HUES6 (cell line): ENCODE measurements at regions not wholly inside any gene's neighbourhood (a gene's known extent, or its start where the extent isn't known, plus 50 kb on each side); places are given as distances from the start of the nearest gene placed in this dataset.

Experiments used
- H3K27ac ChIP-seq: 2 replicates; pipeline ENCODE4 v1.7.0; 2013; ENCODE audit warnings: low read depth, mild to moderate bottlenecking, low read length, inconsistent platforms
- H3K27me3 ChIP-seq: 2 replicates; pipeline ENCODE4 v1.6.1; 2013; ENCODE audit warnings: low read length; ENCODE audit not compliant: control insufficient read depth, insufficient read depth
- H3K36me3 ChIP-seq: 2 replicates; pipeline ENCODE4 v1.6.1; 2013; ENCODE audit warnings: low read length; ENCODE audit not compliant: control insufficient read depth, insufficient read depth
- H3K4me1 ChIP-seq: 2 replicates; pipeline ENCODE4 v1.6.1; 2013; ENCODE audit warnings: low read length; ENCODE audit not compliant: control insufficient read depth, insufficient read depth
- H3K4me3 ChIP-seq: 2 replicates; pipeline ENCODE4 v1.5.1; 2013; ENCODE audit warnings: low read depth, low read length
- H3K9ac ChIP-seq: one replicate; pipeline ENCODE4 v1.6.1; 2013; ENCODE audit warnings: mild to moderate bottlenecking, low read length
- H3K9me3 ChIP-seq: 2 replicates; pipeline ENCODE4 v1.6.1; 2013; ENCODE audit warnings: low read depth, low read length; ENCODE audit not compliant: control insufficient read depth, insufficient read depth

DNA sequence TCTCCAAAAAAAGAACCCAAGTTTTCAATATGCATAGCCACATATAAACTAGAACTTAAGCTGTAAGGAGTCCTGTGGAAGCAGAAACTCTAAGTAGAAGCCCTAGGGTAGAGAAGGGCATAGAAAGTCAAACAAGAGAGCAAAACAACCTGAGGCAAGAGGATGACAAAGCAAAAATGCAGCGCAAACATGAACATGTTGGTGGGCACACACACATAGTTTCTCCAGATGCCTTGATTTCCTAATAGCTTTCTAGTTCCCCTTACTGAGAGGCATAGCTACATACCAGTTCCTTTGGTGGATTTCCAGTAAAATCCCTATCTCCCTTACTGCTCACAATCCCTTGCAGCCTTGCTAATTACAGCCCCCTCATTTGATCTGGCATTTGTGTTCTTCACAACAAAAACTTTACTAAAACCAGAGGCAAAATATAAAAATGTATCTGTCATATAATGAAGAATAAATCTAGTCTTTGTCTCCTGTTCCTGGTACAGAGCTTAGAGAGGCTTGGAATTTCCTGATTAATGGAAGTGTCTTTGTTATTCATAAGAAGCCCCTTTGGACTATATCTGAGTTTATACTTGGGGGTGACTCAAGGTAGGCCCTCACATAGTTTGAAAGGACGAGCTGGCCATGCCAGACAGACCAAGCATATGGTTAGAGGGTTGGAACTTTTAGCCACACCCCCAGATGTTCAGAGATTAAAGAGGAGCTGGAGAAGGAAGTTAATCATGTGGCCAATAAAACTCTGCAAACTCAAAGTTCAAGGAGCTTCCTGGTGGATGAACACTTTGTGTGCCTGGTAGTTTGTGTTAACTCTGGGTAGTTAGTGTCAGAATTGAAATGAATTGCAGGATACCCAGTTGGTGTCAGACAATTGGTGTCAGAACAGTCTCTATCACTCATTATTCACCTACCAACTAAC lies 52.7 kb upstream of the ZCCHC13 start:
- Histone ChIP-seq H3K27me3 (no peaks in the 10 kb centered on the region; the same call in 1 of the 2 replicates), H3K4me3 (no peak overlapping the region), H3K9ac (peak overlapping the region; percentile 58), H3K27ac (peak overlapping the region; percentile 84), H3K4me1 (peaks cover 63% of the 10 kb centered on the region), H3K9me3 (no peaks in the 10 kb centered on the region), H3K36me3 (peaks cover 41% of the 10 kb centered on the region)

DNA sequence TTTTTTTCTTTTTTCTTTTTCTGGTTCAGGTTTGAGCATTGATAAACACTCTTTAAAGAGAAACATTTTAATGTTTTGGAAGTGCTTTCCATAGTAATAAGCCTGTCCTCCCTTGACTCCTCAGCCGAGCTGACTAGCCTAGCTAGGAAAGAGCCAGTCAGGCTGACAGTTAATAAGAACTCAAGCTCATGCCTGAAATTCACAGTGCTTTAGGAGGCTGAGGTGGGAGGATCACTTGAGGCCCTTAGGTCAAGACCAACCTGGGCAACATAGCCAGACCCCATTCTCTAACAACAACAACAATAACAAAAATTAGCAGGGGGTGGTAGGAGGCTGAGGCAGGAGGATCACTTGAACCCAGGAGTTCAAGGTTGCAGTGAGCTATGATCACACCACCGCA lies 53.4 kb upstream of the ZCCHC13 start:
- Histone ChIP-seq H3K36me3 (peaks cover 38% of the 10 kb centered on the region), H3K4me3 (no peak overlapping the region), H3K27me3 (no peaks in the 10 kb centered on the region; the same call in 1 of the 2 replicates), H3K4me1 (peaks cover 57% of the 10 kb centered on the region), H3K9me3 (no peaks in the 10 kb centered on the region), H3K9ac (peak overlapping the region; percentile 58), H3K27ac (peak overlapping the region; percentile 84; the same call in 1 of the 2 replicates)

DNA sequence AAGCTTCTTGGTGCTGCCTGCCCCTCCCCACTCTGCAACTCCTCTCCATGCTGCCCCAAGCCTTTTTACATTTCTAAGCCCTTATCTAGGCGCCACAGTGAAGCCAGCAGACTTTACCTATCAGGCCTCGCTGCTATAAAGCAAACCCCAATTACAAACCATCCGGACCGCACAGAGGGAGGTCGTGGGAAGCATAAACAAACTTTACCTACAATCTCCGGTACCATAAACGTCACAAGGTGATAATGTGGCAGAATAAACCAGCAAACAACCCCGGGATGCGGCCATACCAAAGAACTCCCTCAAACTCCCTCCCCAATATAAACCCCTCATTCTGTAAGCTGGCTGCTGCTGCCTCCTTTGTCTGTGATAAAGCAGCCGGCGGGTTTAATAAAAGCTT lies 54.0 kb upstream of the ZCCHC13 start:
- no peaks in the 10 kb centered on the region; the same call in 1 of the 2 replicates for H3K27me3 ChIP-seq
- H3K27ac ChIP-seq = peak overlapping the region; percentile 84; the same call in 1 of the 2 replicates
- peaks cover 55% of the 10 kb centered on the region for H3K4me1 ChIP-seq
- no peaks in the 10 kb centered on the region for H3K9me3 ChIP-seq
- H3K4me3 ChIP-seq = peak overlapping the region; percentile 34; the same call in 1 of the 2 replicates
- H3K36me3 ChIP-seq = peaks cover 41% of the 10 kb centered on the region
- H3K9ac ChIP-seq = peak overlapping the region; percentile 18

DNA sequence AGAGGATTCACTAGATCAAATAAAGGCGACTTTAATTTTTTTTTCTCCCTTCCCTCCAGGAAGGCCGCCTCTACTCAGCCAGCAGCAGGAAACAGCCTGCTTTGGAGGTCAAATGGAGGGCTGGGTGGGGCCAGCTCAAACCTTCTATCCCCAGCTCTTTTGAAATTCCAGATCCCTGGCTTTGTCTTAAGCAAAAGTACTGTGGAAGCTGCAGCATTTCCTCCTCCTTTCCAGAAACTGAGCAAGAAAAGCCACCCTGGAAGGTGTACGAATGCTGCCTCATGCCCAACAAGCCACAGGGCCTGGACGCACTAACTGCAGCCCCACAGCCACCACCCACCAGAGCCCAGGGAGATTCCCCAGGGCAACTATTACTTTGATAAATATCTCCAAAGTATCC lies 55.1 kb upstream of the ZCCHC13 start:
- no peak overlapping the region for H3K4me3 ChIP-seq
- H3K9ac ChIP-seq = peak overlapping the region; percentile 57
- H3K27ac ChIP-seq = peak overlapping the region; percentile 78
- H3K27me3 ChIP-seq = no peaks in the 10 kb centered on the region; the same call in 1 of the 2 replicates
- H3K36me3 ChIP-seq = peaks cover 36% of the 10 kb centered on the region
- peaks cover 44% of the 10 kb centered on the region for H3K4me1 ChIP-seq
- no peaks in the 10 kb centered on the region for H3K9me3 ChIP-seq

DNA sequence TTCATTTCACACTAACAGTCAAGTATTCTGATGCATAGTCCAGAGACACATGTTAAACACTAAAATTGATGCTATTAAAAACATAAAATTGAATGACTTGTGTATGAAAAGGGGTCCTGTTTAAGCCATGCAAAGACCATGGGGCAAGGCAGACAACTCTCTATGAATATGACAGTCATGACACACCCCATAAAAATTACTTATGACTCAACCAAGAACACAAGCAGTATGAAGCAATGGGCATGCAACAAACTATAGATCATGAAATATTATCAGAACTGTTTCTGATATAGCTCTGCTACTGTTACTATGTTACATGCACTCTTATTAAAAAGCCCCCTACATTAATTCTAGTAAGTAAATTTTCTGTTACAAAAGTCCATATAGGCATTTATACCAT lies 57.5 kb upstream of the ZCCHC13 start:
- peaks cover 25% of the 10 kb centered on the region for H3K4me1 ChIP-seq
- H3K4me3 ChIP-seq = no peak overlapping the region
- H3K36me3 ChIP-seq = peaks cover 41% of the 10 kb centered on the region
- H3K27ac ChIP-seq = no peak overlapping the region
- H3K27me3 ChIP-seq = no peaks in the 10 kb centered on the region
- H3K9ac ChIP-seq = no peak overlapping the region
- H3K9me3 ChIP-seq = no peaks in the 10 kb centered on the region

DNA sequence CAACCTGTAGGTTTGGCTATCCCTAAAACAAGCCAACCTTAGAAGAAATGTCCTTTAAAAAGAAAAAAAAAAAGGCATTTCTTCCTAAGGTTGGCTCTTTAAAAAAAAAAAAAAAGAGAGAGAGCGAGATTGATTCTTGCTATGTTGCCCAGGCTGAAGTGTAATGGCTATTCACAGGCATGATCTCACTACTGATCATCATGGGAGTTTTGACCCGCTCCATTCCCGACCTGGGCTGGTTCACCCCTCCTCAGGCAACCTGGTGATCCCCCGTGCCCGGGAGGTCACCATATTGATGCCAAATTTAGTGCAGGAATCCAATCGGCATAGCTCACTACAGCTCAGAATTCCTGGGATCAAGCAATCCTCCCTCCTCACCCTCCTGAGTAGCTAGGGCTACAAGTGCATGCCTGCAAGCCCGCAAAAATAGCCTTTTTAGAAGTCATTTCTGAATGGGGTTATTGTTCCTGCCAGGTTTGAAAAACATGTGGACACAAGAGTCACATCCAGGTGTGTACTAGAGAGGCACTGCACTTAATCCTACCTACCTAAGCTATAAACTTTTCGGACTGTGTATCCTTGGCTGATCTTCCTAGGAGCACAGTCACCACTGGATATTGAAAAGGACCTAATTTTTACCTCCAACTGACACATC lies 61.4 kb upstream of the ZCCHC13 start:
- H3K27ac ChIP-seq = no peak overlapping the region
- peaks cover 77% of the 10 kb centered on the region for H3K36me3 ChIP-seq

DNA sequence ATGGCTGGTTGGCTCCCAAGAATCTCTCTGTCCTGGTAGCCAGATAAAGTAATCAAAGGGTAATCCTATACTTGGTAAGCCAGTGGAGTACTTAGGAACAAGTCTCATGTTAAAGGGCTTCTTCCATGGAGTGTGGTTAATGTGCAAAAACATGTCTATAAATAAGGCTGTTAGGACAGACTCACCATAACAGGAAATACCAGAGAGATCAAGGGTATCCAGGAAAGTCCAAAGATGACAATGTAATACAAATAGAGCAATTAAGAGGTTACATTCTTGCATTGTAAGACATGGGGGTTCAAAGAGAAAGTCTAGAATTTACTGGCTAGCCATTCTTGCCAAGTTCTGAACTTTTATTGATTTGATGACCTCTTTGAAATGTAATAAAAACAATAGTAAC lies 61.9 kb upstream of the ZCCHC13 start:
- H3K27ac ChIP-seq = no peak overlapping the region

More for the DNA sequence above, 61.4 kb upstream of the ZCCHC13 start:
- Histone ChIP-seq H3K4me3 (no peak overlapping the region), H3K9me3 (no peaks in the 10 kb centered on the region), H3K4me1 (no peaks in the 10 kb centered on the region), H3K9ac (no peak overlapping the region), H3K27me3 (no peaks in the 10 kb centered on the region; the same call in 1 of the 2 replicates)

DNA sequence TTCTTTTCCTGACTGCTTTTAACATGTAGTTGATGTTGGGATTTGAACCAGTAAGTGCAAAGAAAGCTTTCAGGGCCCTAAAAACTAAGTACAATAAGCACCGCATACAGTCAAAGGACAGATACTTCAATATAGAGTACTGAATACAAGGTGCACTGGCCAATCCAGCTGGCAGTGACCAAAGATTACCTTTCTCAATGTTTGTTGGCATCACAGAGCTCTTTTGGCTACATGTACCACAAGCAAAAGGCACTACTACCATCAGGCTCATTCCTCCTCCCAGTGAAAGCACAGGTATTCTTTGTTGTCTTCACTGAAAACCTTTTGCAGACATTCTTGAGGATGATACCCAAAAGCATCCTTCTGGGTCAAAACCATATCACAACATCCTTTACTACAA lies 65.2 kb upstream of the ZCCHC13 start:
- H3K27ac ChIP-seq = no peak overlapping the region
- H3K9me3 ChIP-seq = no peaks in the 10 kb centered on the region
- no peaks in the 10 kb centered on the region; the same call in 1 of the 2 replicates for H3K27me3 ChIP-seq
- H3K9ac ChIP-seq = no peak overlapping the region
- H3K4me3 ChIP-seq = no peak overlapping the region
- H3K36me3 ChIP-seq = peaks cover 52% of the 10 kb centered on the region
- no peaks in the 10 kb centered on the region for H3K4me1 ChIP-seq

More for the DNA sequence above, 61.9 kb upstream of the ZCCHC13 start:
- no peaks in the 10 kb centered on the region for H3K4me1 ChIP-seq
- H3K36me3 ChIP-seq = peaks cover 72% of the 10 kb centered on the region
- H3K9ac ChIP-seq = no peak overlapping the region
- no peak overlapping the region for H3K4me3 ChIP-seq
- no peaks in the 10 kb centered on the region for H3K9me3 ChIP-seq
- no peaks in the 10 kb centered on the region; the same call in 1 of the 2 replicates for H3K27me3 ChIP-seq

DNA sequence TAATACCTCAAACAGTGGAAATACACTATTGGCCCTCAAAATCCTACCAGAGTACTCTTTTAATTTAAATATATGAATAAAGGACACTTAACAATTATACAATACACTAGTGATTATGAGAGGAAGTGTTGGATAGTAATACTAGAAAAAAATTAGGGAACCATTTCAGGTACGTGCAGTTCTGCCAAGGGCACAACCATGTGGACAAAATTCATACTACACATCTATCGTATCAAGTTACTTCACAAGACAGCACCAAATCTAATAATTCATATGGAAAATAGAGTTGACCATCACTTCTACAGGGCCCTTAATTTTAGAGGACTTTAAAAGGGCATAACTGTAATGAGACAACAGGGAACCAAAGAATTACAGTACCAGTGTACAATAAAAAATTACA lies 69.2 kb upstream of the ZCCHC13 start:
- H3K36me3 ChIP-seq = peaks cover 23% of the 10 kb centered on the region
- H3K9ac ChIP-seq = no peak overlapping the region
- H3K4me3 ChIP-seq = no peak overlapping the region
- H3K9me3 ChIP-seq = no peaks in the 10 kb centered on the region
- H3K27me3 ChIP-seq = no peaks in the 10 kb centered on the region
- H3K27ac ChIP-seq = no peak overlapping the region
- no peaks in the 10 kb centered on the region for H3K4me1 ChIP-seq

DNA sequence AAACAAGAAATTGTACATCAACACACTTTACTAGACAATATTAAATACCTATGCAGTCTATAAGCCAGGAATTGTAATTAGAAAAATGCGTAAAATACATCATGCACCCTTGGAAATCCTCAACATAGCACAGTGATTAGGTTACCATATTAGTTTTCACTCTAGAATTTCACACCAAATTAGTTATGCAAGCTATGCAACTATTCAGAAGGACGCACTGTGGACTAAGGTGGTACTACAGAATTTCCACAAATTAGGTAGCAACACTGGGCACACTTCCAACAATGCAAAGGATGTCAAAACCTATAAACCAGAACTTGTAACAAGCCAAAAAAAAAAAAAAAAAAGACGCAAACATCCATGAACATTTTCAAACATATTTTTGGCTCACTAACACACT lies 71.1 kb upstream of the ZCCHC13 start:
- Histone ChIP-seq H3K4me3 (no peak overlapping the region), H3K4me1 (no peaks in the 10 kb centered on the region), H3K27me3 (no peaks in the 10 kb centered on the region), H3K9ac (no peak overlapping the region), H3K36me3 (peaks cover 8% of the 10 kb centered on the region), H3K27ac (no peak overlapping the region), H3K9me3 (no peaks in the 10 kb centered on the region)

DNA sequence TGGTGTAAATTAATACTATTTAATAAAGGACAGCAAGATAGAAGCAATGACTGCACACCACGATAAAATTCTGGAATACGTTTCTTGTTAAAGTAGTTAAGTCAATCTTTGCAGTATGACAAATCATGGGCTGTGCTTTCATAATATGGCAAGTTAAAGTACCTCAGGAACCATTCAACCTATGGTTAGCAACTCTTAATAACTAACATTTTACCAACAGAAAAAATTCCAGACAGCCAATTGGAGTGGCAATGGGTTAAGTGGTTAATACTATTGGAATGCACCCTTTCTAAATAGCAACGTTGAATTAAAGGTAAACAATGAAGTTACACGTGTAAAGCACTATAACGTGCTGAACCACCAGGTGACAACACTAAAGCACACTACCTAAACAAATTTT lies 72.4 kb upstream of the ZCCHC13 start:
- Histone ChIP-seq H3K9ac (no peak overlapping the region), H3K27ac (no peak overlapping the region), H3K9me3 (no peaks in the 10 kb centered on the region), H3K27me3 (no peaks in the 10 kb centered on the region), H3K4me1 (no peaks in the 10 kb centered on the region), H3K36me3 (peaks cover 14% of the 10 kb centered on the region; the same call in 1 of the 2 replicates), H3K4me3 (no peak overlapping the region)
